NCI-H1694 treated with DMSO at 0.1 percent for 48 hours (cell line): ENCODE measurements at regions not wholly inside any gene's neighbourhood (a gene's known extent, or its start where the extent isn't known, plus 50 kb on each side); places are given as distances from the start of the nearest gene placed in this dataset.

Source experiments
- DNase-seq: peaks from one replicate; lab custom pipeline; 2025; lab: John Stamatoyannopoulos, UW

GRCh38 chr18:75531851-75532459, 104.5 kb upstream of the SMIM21 start:
- DNase-seq = no peak

DNA sequence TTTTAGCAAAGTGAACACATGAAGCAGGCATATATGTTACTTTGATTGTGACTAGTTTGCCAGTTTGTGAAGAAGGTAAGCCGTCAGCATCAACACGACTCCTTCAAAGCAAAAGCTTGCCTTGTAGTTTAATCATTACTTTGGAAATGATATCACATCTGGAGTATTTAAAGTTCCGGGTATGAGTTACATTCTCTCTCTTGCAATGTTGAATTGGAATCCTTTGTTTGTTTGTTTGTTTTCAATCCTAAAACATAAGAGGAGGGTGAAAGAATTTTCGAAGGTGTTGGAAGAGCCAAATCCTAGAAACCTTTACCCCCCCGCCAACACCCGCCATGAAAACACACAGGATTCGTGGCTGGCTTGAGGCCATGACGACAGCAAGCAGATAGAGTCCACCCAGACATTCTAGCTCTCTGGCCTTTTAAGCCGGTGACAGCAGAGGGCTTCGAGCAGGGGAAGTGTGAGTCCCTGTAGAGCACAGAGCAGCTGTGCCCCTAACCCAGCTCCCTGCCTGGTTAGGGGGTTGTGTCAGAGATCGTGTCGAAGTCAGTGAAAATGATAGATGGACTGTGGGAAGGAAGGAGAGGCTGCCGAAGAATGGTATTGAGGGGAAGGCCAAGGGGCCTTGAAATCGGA, 103.8 kb upstream of the SMIM21 start:
- no peak for DNase-seq

DNA sequence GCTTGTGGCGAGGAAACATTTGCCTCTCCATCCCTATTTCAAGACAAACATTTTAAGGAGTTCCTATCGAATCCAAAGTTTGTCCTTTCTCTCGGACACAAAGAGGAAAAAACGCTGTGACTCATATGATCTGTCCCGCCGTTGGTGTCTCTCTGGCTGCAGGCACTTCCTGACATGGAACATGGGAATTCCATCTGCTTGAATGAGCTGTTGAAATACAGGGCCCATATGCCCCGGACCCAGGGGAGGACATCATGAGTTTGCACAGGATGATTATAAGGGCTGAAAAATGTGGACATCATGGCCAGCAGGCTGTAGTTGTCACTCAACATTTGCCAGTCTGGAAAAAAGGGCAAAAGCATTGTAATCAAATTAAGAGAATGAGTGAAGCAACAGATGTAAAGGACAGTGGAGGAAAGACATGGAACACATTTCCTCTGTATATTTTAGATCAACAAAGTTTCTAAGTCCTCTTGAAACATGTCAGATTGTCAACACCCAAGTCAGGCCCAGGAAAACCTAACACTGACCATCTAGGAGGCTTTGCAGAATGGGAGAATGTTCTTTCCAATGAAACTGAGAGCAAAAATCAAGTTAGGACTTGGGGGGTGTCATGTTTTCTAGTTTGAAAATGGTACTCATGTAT, 103.2 kb upstream of the SMIM21 start:
- no peak for DNase-seq

DNA sequence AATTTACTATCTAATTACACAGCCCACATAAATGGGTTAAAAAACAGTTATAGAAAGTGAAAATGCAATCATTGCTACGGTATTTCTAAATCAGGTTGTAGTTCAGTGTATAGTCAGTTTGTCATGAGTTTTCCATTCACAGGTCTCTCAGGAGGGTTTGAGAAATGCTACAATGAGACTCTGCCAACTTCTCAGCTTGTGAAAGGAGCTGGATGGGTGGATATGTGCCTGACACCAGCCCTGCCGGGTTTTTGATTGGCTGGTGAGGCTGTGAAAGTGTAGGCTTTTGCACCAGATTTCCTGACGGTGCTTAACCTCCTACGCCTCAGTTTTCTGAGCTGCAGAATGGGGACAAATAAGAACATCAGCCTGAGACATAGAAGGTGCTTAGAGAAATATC, 102.6 kb upstream of the SMIM21 start:
- DNase-seq = no peak

- DNase-seq = no peak
Observed at GRCh38 chr18:75529394-75529793, 101.9 kb upstream of the SMIM21 start.

DNA sequence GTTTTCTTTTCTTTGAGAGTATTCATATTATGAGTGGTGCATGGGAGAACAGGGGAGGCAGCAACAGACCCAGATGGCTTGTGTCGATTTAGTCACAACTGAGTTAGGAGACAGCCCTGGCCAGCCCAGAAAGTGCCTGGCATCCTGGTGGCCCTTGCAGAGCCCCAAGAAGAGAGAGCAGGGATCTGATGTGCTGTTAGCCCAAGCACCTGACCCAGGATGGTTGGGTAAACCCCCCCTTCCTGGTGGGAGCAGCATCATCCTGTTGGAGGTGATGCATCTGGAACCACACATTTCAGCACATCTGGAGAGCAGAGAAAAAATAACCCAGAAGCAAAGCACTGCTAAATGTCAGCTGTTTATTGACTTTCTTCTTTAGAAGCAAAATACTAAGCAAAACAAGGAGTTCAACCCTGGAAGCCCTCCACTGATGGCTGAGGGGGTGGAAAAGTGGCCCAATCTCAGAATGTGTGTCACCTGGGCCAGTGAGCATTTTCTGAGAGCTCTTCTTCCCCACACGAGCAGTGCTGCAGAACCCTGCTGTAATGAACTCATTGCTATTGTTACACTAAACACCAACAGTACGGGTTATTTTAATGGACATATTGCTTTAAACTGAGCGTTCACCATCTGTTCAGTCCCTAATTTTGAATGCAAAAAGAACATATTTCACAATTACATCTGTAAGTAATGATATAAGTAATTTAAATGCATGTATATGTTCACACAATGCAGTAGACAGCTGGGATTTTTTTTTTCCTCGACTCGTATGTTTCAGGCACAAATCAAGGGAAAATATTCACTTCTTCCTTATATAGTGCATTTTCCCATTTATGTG, 100.6 kb upstream of the SMIM21 start:
- peak; percentile 49 for DNase-seq

DNA sequence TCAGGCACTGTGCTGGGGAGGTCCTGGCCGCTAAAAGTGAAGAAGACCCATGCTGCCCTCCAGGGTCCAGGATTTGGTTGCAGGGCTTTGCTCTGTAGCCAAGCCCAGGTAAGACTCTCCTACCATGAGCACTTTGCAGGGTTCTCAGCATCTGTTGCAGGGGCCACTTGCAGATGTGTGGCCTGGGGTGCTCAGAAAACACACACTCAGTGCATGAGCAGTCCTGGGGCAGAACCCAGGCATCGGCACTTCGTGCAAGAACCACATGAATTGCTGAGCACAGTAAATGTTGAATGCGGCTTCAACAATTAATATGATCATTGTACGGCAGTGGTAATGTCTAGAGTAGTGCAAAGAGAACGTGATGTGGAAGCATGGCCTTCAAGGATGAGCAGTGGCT, 98.5 kb upstream of the SMIM21 start:
- no peak for DNase-seq

- no peak for DNase-seq
Observed at GRCh38 chr18:75525331-75525730, 97.8 kb upstream of the SMIM21 start.

- no peak for DNase-seq
Observed at GRCh38 chr18:75524841-75525240, 97.3 kb upstream of the SMIM21 start.

DNA sequence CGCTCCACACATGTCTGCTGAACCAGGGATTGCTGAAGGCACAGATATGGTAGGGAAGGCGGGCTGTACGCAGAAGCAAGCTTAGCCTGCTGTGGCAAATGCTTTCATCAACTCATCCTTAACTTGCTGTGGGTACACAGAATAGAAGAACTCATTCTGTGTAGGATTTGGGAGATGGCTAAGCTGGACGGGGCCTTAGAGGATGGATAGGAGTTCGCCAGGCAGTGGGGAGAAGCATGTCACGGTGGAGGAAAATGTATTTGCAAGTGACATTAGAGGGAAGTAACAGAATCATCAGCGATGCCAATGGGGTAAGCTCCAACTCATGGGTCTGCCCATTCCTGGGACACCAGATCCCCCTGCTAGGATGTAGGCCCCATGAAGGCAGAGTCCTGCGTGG, 96.7 kb upstream of the SMIM21 start:
- DNase-seq = no peak

DNA sequence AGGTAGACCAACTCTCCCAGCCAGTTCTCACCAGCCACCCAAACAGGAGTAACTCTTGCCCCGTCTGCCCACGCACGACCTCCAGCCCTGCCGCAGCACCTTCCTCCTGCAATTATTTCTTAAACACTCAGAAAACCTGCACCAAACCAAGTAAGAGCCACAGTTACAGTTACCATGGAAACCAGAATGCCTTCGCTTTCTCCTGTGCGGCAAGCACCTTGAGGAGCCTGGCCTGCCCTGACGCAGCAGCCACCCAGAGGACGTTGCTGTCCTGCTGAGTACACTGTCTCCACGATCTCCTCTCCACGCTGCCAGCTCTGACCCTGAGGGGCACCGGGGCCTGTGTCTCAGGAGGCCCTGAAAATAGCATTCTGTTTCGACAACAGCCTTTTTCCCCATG, 94.3 kb upstream of the SMIM21 start:
- no peak for DNase-seq

DNA sequence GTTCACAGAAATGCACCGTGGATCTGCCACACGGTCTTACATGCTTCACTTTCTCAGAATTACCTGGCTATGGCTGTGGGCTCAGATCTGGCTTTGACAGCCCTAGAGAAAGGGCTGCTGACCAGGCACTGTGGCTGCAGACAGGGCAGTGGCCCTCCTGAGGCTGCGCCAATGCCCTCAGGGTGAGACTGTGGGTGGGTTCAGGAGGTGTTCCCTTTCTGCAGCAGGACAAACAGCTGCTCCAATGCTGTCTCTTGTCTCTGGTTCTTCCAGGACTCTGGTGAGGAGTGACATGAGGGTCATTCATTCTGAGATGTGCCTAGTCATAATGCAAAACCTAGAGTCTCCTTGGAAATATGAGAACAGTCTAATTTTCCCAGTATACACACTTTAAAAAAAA, 90.5 kb upstream of the SMIM21 start:
- DNase-seq = no peak

- no peak for DNase-seq
Observed at GRCh38 chr18:75517286-75517685, 89.8 kb upstream of the SMIM21 start.

DNA sequence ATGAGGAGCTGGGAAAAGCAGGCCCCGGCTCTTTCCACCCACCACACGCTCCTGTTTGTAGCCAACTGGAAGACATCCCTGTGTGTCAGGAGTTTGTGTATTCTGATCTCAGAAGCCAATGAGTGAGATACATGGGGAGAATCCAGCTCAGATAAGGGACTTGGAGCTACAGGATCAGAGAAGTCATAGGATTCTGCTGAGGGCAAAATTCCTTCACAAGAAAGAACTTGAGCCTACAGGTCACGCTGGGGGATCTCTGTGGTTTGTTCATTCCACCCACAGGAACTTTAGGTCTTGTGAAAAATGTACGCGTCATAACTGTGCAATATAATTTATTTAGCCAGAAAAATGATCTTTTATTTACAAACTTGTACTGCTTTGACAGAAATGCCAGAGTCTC, 80.1 kb upstream of the SMIM21 start:
- no peak for DNase-seq

- no peak for DNase-seq
Observed at GRCh38 chr18:75506913-75507312, 79.4 kb upstream of the SMIM21 start.

DNA sequence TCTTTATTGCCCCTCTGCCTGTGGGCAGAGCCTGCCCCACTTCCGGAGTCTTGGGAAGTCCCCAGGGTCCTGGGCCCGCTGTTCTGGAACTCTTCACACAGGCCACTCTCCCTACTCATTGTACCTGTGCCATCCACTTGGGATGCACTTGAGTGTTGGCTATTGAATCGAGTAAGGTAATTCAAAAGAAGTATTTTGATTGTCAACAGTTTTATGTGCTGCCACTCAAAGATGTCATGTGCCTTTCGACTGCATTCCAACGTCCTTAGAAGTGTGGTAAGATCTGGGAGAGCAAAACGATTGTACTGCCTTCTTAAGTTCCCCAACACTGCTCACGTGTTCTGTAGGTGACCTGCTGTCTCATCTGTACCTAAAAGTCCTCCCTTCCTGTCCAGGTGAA, 77.0 kb upstream of the SMIM21 start:
- no peak for DNase-seq

GRCh38 chr18:75503615-75504014, 76.1 kb upstream of the SMIM21 start:
- no peak for DNase-seq

- no peak for DNase-seq
Observed at GRCh38 chr18:75502286-75502685, 74.8 kb upstream of the SMIM21 start.

DNA sequence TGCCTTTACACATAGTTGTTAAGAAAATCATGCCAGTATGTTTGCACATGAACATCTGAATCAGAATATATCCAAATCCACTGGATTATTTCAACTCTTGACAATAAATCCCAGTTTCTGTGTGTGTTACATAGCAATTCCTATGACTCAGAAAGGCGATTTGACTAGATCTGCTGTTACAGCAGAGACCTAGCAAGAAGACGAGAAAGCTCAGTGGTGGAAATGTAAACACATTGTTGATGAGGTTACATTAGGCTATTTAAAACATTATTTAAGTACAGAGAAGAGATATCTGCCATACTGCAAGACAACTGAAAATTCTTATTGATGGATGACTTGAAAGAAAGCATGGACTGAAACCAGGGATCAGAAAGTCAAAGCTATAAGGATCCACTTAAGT, 73.0 kb upstream of the SMIM21 start:
- no peak for DNase-seq

DNA sequence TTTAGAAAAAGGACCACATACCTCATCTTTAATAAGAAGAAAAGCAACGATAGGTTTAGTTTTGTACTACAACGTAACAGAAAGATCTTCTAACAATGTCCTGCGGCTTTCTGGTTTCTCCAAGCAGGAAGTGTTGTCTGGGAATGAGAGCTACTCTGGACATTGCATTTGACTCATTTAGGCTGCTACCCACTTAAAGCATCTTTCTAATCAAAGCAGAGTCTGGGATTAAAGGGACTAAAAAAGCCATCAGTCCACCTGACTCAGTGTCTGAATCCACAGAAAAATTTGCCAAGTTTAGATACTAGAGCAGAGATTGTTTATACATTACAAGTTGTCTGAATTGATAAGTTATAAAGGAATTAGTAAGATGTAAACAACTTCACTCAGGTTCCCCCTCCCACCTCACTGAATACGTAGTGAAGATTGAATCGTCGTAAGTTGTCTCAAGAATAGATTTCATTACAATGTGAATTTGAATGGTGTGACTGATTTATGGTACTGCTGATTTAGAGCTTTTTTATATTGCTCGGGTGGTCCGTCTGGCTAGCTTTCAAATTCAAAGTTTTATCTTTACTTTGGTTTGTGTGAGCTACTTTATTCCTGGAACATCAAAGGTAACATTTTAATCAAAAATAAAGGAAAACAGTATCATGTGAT, 70.2 kb upstream of the SMIM21 start:
- no peak for DNase-seq

DNA sequence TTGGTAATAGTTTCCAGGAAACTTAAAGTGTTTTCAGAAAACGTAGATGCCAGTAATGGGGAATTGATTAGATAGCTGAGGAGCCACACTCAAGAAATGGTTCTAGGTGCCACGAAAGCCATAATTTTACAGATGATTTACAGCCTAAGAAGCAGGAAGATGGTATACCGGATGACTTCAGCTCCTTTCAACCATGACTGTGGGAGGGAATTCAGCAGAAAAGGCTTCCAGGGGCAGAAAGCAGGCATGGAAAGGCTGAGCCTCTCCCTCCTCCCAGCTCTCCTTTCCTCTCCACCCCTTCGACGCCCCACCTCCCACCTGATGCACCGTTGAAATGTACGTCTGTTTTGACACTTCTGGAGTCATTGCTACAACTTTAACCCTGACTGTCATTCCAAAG, 68.6 kb upstream of the SMIM21 start:
- no peak for DNase-seq

- DNase-seq = no peak
Observed at GRCh38 chr18:75492852-75493251, 65.3 kb upstream of the SMIM21 start.
